Hematopoietic multipotent progenitor cell treated with erythropoietin and hydrocortisone succinate and interleukin-3 and kit ligand, for 6 days (in vitro differentiated cells): ENCODE measurements at regions not wholly inside any gene's neighbourhood (a gene's known extent, or its start where the extent isn't known, plus 50 kb on each side); places are given as distances from the start of the nearest gene placed in this dataset.

Source experiments
- DNase-seq: peaks from one replicate; pipeline ENCODE4 v3.0.0-alpha.2; 2015

- DNase-seq = no peak
Observed at GRCh38 chr13:111541752-111542529, 221.5 kb downstream of the TEX29 start.

GRCh38 chr13:111542530-111543341 lies 222.3 kb downstream of the TEX29 start:
- no peak for DNase-seq

- no peak for DNase-seq
Observed at GRCh38 chr13:111546921-111547675, 226.7 kb downstream of the TEX29 start.

GRCh38 chr13:111547726-111548273 lies 227.4 kb downstream of the TEX29 start:
- no peak for DNase-seq

- no peak for DNase-seq
Observed at GRCh38 chr13:111548301-111548700, 227.9 kb downstream of the TEX29 start.

- DNase-seq = no peak
Observed at GRCh38 chr13:111548805-111549204, 228.4 kb downstream of the TEX29 start.

- DNase-seq = no peak
Observed at GRCh38 chr13:111549464-111549863, 229.0 kb downstream of the TEX29 start.

GRCh38 chr13:111550062-111550461 lies 229.6 kb downstream of the TEX29 start:
- no peak for DNase-seq

- DNase-seq = no peak
Observed at GRCh38 chr13:111551204-111551820, 230.9 kb downstream of the TEX29 start.

- no peak for DNase-seq
Observed at GRCh38 chr13:111552891-111553655, 232.6 kb downstream of the TEX29 start.

GRCh38 chr13:111554539-111555267 lies 234.3 kb downstream of the TEX29 start:
- DNase-seq = no peak

GRCh38 chr13:111555268-111555808 lies 234.9 kb downstream of the TEX29 start:
- DNase-seq = no peak

- no peak for DNase-seq
Observed at GRCh38 chr13:111555903-111556302, 235.5 kb downstream of the TEX29 start.

GRCh38 chr13:111556496-111556895 lies 236.1 kb downstream of the TEX29 start:
- no peak for DNase-seq

GRCh38 chr13:111557921-111558699 lies 237.7 kb downstream of the TEX29 start:
- DNase-seq = no peak

- no peak for DNase-seq
Observed at GRCh38 chr13:111558700-111559088, 238.3 kb downstream of the TEX29 start.

GRCh38 chr13:111559612-111560403 lies 239.4 kb downstream of the TEX29 start:
- no peak for DNase-seq

- no peak for DNase-seq
Observed at GRCh38 chr13:111561091-111561781, 240.8 kb downstream of the TEX29 start.

- DNase-seq = no peak
Observed at GRCh38 chr13:111562716-111563115, 242.3 kb downstream of the TEX29 start.
